Activated T-helper 17 cell treated with anti-CD3 and anti-CD28 coated beads, Interleukin-2, amount 50 U/mL, for 72 hours (primary cell): ENCODE measurements at regions not wholly inside any gene's neighbourhood (a gene's known extent, or its start where the extent isn't known, plus 50 kb on each side); places are given as distances from the start of the nearest gene placed in this dataset.

Experiments used
- ATAC-seq: fragments of 150-1000 bp; cut with Tn5 transposase; replicated peaks from 2 replicates; pipeline ENCODE4 v1.10.0; 2021; ENCODE audit warnings: mild to moderate bottlenecking, moderate library complexity
- H3K27ac Mint-ChIP-seq: one replicate; pipeline ENCODE4 v1.8.0; 2022; ENCODE audit warnings: mixed read lengths
- H3K27me3 Mint-ChIP-seq: one replicate; pipeline ENCODE4 v1.8.0; 2022; ENCODE audit warnings: mixed read lengths
- H3K36me3 Mint-ChIP-seq: one replicate; pipeline ENCODE4 v1.8.0; 2022; ENCODE audit warnings: low read depth, mild to moderate bottlenecking, mixed read lengths
- H3K4me1 Mint-ChIP-seq: one replicate; pipeline ENCODE4 v1.8.0; 2022; ENCODE audit warnings: mixed read lengths
- H3K4me3 Mint-ChIP-seq: one replicate; pipeline ENCODE4 v1.8.0; 2022; ENCODE audit warnings: mild to moderate bottlenecking, mixed read lengths
- H3K9me3 Mint-ChIP-seq: one replicate; pipeline ENCODE4 v1.8.0; 2022; ENCODE audit warnings: mixed read lengths

DNA sequence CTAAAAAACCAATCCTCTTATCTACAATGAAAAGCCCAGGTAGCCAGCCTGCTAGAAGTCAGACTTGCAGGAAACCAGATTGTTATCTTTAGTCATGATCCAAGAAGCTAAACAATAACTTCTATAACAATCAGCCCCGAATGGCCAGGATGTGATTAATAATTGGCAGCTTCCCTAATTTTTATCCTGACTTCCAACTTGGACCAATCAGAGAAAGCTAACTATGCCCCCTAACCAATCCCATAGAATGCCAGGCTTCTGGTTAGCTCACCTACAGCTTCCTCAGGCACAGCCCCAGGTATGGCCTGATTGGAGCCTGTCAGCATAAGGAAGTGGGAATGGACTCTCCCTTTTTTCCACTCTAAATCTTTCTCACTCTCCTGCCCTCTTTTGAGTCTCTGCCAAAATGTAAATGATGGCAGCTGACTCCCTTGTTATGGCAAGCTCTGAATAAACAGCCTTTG lies 394.9 kb downstream of the DLEU7 start:
- H3K4me3 Mint-ChIP-seq = no peak overlapping the region
- no peaks in the 10 kb centered on the region for H3K27me3 Mint-ChIP-seq
- no peak for ATAC-seq
- H3K9me3 Mint-ChIP-seq = no peaks in the 10 kb centered on the region
- no peak overlapping the region for H3K27ac Mint-ChIP-seq
- H3K4me1 Mint-ChIP-seq = no peaks in the 10 kb centered on the region
- H3K36me3 Mint-ChIP-seq = no peaks in the 10 kb centered on the region

DNA sequence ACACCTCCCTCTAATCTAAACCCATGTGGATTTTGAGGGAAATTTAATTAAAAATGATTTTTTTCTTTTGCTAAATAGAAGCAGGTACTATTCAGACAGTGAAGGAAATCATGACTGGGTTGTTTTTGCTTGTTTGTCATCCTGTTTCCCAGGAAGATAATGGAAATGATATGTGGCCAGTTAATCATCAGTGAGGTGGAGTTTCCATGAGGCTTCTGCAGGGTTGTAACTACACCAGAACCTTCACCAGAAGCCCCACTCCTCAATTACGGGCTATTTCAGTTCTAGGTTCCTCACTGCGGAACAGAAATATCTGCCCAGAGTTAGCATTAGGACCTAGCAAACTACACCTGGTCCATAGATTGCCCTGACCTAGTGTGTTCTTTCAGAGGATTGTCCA lies 394.0 kb downstream of the DLEU7 start:
- Mint-ChIP-seq H3K4me1 (no peaks in the 10 kb centered on the region), H3K27me3 (no peaks in the 10 kb centered on the region), H3K27ac (no peak overlapping the region), H3K4me3 (no peak overlapping the region), H3K36me3 (no peaks in the 10 kb centered on the region), H3K9me3 (no peaks in the 10 kb centered on the region)
- ATAC-seq = peak; percentile 53

DNA sequence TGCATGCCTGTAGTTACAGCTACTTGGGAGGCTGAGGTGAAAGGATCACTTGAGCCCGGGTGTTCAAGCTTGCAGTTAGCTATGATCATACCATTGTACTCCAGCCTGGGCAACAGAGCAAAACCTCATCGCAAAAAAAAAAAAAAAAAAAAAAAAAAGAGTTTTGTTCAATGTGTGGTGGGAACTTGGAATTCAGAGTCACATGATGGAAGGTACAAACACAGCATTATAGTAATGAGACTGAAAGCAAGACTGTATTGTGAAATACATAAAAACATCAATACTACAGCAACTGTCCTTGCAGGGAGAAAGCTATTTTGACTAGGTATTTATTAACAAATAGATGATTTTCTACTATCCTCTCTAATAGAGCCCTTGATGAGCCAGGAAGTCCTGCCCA lies 393.2 kb downstream of the DLEU7 start:
- H3K4me1 Mint-ChIP-seq = no peaks in the 10 kb centered on the region
- H3K9me3 Mint-ChIP-seq = no peaks in the 10 kb centered on the region
- H3K27ac Mint-ChIP-seq = no peak overlapping the region
- no peak for ATAC-seq
- H3K27me3 Mint-ChIP-seq = no peaks in the 10 kb centered on the region
- no peak overlapping the region for H3K4me3 Mint-ChIP-seq
- H3K36me3 Mint-ChIP-seq = no peaks in the 10 kb centered on the region

DNA sequence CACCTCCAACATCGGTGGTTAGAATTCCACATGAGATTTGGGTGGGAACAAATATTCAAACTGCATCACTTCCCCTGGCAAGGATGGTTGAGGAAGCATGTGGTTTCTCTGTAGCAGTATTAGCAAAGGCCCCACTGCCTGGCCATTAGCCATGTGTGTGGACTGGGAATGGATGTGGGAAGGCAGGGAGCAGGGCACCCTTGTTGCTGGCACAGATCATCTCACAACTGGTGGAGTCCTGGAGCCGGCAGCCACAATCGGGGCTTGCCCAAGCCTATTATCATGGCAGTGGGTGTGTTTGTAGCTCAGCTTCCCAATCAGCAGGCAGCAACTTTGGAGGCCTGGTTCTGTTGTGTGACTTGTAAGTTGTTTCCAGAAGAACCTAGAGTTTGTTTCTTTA lies 391.9 kb downstream of the DLEU7 start:
- H3K27ac Mint-ChIP-seq = no peak overlapping the region
- H3K9me3 Mint-ChIP-seq = no peaks in the 10 kb centered on the region
- H3K27me3 Mint-ChIP-seq = no peaks in the 10 kb centered on the region
- ATAC-seq = no peak
- H3K4me3 Mint-ChIP-seq = no peak overlapping the region
- no peaks in the 10 kb centered on the region for H3K4me1 Mint-ChIP-seq
- no peaks in the 10 kb centered on the region for H3K36me3 Mint-ChIP-seq

DNA sequence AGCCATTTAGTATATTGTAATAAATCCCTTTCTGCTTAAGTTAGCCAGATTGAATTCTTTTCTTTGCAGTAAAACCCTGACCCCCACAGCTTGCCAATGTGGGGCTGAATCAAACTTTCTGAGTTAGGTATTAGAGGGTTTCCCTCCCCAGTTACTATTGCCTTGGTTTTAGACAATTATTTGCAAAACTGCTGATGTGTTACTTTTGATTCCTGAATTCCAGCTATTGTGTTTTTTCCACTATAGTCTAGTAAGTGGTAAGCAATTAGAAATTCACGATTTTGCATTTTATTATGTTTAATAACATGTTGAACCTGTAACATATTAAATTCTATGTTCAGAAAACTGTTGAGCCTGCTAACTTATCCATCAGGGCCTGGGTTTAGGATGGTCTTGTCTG lies 391.5 kb downstream of the DLEU7 start:
- Mint-ChIP-seq H3K27ac (no peak overlapping the region), H3K4me3 (no peak overlapping the region), H3K9me3 (peaks cover 3% of the 10 kb centered on the region), H3K4me1 (no peaks in the 10 kb centered on the region), H3K27me3 (no peaks in the 10 kb centered on the region), H3K36me3 (no peaks in the 10 kb centered on the region)
- no peak for ATAC-seq

DNA sequence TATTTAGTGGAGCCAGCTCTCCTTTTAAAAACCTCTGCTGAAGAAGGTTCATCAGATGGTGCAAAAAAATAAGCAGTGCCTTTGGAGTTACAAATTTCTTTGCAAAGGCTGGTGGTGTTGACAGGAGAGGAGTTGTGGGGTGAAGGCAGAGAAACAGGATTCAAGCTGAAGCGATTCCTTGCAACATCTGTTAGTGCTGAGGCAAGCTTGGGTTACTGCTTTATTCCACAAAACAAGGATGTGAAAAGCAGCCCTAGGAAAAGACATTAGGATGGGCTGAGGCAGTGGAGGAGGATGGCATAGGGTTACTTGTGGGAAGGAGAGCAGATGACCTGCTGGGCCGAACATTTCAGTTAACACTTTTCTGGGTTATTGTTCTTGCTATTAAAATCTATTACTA lies 390.7 kb downstream of the DLEU7 start:
- Mint-ChIP-seq H3K4me1 (no peaks in the 10 kb centered on the region), H3K36me3 (no peaks in the 10 kb centered on the region), H3K27me3 (no peaks in the 10 kb centered on the region), H3K4me3 (no peak overlapping the region), H3K27ac (no peak overlapping the region), H3K9me3 (peaks cover 4% of the 10 kb centered on the region)
- ATAC-seq = no peak

DNA sequence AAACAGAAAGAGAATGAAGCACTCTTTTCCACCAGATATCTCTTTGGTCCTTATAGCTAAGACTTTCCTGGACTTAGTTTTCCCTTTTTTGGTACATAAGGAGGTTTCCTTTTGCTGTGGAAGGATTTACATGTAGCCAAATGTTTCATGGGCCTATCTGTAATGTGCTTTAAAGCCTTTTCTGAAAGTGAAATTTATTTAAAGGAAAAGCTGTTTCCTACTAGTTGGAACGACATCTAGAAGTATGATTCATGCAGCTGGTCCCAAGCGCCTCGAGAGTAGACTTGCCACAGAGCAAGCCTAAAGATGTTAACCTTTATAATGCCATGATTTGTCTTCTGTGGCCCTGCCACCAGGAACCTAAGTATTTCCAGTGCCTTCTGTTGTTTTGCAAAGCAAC lies 390.3 kb downstream of the DLEU7 start:
- Mint-ChIP-seq H3K27me3 (no peaks in the 10 kb centered on the region), H3K36me3 (no peaks in the 10 kb centered on the region), H3K27ac (no peak overlapping the region), H3K4me1 (no peaks in the 10 kb centered on the region), H3K4me3 (no peak overlapping the region), H3K9me3 (peaks cover 4% of the 10 kb centered on the region)
- no peak for ATAC-seq

DNA sequence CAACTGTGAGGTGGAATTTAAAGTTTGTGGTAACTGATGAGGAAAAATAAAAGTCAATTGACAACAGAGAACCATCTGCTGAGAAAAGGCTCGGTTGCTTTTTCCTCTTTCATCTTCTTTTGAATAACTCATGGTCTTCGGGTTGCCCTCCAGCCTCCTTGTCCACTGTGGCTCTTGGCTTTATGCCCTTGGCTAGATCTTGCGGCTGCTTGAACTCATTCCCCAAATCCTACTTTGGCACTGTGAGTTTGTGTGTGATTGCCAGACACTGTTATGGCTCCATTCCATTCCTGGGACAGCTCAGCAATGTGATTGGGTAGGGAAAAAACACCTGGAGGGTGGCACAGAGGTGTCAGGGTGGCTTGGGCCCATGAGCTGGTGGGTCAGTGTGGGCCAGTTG lies 387.4 kb downstream of the DLEU7 start:
- Mint-ChIP-seq H3K36me3 (no peaks in the 10 kb centered on the region), H3K27me3 (no peaks in the 10 kb centered on the region)

DNA sequence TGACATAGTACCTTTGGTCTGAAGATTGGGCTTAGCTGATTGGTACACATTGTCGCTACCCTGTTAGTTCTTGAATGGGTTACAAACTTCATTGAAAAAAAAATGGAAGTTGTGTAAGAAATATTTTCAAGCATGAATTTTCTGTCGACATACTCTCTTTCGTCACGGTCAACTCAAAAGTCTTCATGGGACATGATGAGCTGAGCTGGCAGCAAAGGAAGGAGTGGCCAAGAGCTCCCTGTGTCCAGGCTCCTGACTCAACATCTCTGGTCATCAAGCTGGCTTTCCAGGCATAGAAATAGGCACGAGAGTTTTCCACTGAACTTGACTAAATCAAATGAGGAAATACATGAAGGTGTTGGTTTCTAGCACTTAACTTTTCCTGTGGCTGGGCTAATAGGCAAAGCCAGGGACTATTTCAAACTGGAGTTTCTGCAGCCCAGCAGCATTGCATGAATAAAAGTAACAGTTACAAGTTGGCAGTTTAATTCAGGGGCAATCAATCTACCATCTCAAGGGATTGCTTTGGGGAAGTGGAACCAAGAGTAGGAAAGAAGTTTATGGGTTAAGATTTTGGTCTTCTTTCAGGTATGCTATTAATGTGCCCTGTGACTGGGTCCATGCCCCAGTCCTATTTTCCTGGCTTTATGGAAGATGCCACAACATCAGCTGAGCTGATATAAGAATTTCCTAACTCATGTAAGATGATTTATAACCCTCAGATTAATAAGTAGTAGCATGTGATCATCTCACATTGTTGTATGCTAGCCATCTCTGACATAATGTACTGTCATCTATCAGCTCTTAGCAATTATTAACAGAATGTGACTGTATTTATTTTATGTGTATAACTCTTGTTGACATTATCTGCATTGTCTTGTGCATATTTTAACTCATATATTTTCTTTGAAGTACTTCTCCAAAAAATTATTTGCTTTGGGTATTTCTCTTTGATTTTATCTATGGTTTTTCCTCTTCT lies 385.8 kb downstream of the DLEU7 start:
- Mint-ChIP-seq H3K4me1 (no peaks in the 10 kb centered on the region), H3K9me3 (peaks cover 4% of the 10 kb centered on the region), H3K4me3 (no peak overlapping the region), H3K27me3 (no peaks in the 10 kb centered on the region), H3K27ac (no peak overlapping the region), H3K36me3 (no peaks in the 10 kb centered on the region)
- ATAC-seq = no peak

More for the DNA sequence above, 387.4 kb downstream of the DLEU7 start:
- no peaks in the 10 kb centered on the region for H3K4me1 Mint-ChIP-seq
- no peak overlapping the region for H3K4me3 Mint-ChIP-seq
- H3K27ac Mint-ChIP-seq = no peak overlapping the region
- peaks cover 4% of the 10 kb centered on the region for H3K9me3 Mint-ChIP-seq
- no peak for ATAC-seq

DNA sequence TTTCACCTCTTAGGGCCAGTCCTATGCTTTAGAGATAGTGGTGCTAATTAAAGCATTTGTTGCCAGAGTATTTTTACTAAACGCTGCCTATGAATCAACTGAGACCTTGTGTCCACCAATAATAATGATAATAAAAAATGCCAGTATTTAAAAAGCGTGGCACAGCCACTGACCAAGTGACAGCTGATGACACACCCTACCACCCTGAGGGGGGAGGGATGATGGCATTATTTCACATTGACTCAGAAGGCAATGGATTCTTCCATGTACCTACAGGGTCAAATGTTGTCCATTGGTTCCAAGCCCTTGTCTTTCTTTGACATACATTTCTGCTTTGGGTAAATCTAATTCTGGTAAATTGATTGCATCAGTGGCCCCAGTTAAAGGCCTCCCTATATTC lies 384.4 kb downstream of the DLEU7 start:
- no peaks in the 10 kb centered on the region for H3K27me3 Mint-ChIP-seq
- peaks cover 4% of the 10 kb centered on the region for H3K9me3 Mint-ChIP-seq
- H3K4me1 Mint-ChIP-seq = no peaks in the 10 kb centered on the region
- no peak overlapping the region for H3K4me3 Mint-ChIP-seq
- H3K36me3 Mint-ChIP-seq = no peaks in the 10 kb centered on the region
- no peak for ATAC-seq
- H3K27ac Mint-ChIP-seq = no peak overlapping the region

DNA sequence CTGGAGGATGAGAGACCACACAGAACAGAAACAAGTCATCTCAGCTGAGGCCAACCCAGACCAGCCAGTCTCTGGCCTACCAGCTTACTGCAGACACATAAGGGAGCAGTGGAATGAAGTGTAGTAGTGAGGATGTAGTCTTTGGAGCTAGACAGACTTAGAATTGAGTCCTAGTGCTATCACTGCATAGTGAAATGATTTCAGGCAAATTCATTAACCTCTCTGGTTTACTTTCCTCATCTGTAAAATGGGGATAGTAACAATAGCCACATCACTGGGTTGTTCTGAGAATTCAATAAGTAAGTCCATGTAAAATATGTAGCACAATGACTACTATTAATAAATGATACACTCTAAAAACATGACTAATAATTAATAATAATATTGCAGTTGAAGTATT lies 383.8 kb downstream of the DLEU7 start:
- ATAC-seq = no peak

DNA sequence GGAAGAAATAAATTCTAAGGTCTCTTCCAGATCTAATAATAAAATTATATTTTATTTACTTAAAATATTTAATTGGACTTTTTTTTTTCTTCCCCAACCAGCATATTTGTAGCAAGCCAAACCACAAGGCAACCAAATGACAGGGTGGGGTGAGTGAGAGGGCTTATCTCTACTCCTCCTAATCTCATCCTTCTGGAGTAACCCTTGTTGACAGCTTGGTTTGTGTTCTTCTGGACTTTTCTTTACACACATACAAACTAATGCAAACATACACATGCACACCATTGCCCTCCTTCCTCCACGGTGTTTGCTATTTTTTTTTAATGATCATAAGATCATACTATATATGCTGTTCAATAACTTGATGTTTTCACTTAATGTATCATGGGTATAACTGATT lies 383.1 kb downstream of the DLEU7 start:
- no peaks in the 10 kb centered on the region for H3K4me1 Mint-ChIP-seq
- H3K36me3 Mint-ChIP-seq = no peaks in the 10 kb centered on the region
- H3K4me3 Mint-ChIP-seq = no peak overlapping the region
- no peak for ATAC-seq
- H3K27ac Mint-ChIP-seq = no peak overlapping the region
- H3K9me3 Mint-ChIP-seq = peaks cover 4% of the 10 kb centered on the region
- H3K27me3 Mint-ChIP-seq = no peaks in the 10 kb centered on the region

More for the DNA sequence above, 383.8 kb downstream of the DLEU7 start:
- Mint-ChIP-seq H3K4me1 (no peaks in the 10 kb centered on the region), H3K27me3 (no peaks in the 10 kb centered on the region), H3K36me3 (no peaks in the 10 kb centered on the region), H3K27ac (no peak overlapping the region), H3K4me3 (no peak overlapping the region), H3K9me3 (peaks cover 4% of the 10 kb centered on the region)

DNA sequence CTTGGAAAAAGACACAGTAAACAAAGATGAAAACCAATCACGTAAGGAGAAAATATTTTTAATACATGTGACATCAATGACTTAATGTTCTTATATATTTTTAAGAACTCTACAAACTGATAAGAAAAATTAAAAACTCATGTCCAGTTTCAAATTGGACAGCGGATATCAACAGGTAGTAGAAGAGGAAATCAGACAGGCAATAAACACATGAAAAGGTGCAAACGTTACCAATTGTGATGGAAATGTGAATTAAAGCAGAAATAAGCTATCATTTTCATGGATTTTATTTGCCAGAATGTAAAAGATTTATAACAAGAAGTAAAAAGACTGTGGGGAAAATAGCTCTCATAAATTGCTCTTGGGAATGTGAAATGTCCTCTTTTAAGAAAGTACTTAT lies 382.3 kb downstream of the DLEU7 start:
- H3K4me3 Mint-ChIP-seq = no peak overlapping the region
- H3K27me3 Mint-ChIP-seq = no peaks in the 10 kb centered on the region
- H3K27ac Mint-ChIP-seq = no peak overlapping the region
- no peaks in the 10 kb centered on the region for H3K4me1 Mint-ChIP-seq
- ATAC-seq = no peak
- peaks cover 4% of the 10 kb centered on the region for H3K9me3 Mint-ChIP-seq
- H3K36me3 Mint-ChIP-seq = no peaks in the 10 kb centered on the region

DNA sequence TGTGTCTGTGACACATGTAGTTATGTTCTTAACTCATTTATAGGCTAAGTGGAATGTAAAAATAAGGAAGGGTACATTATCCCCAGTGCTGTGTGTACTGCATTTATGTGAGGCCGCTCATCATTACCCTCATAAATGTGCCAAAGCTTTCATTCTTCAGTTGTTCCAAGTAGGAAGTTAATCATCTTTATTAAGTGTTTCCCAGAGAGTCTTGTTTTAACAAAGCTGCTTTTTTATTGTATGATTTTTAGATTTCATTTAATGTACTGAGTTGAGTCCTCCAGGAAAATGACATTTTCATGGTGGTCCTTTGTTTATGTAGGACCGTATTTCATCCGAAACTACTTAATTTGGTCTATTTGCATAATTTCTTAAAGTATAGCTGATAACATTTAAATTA lies 379.8 kb downstream of the DLEU7 start:
- H3K27ac Mint-ChIP-seq = no peak overlapping the region
- no peaks in the 10 kb centered on the region for H3K9me3 Mint-ChIP-seq
- H3K27me3 Mint-ChIP-seq = no peaks in the 10 kb centered on the region

DNA sequence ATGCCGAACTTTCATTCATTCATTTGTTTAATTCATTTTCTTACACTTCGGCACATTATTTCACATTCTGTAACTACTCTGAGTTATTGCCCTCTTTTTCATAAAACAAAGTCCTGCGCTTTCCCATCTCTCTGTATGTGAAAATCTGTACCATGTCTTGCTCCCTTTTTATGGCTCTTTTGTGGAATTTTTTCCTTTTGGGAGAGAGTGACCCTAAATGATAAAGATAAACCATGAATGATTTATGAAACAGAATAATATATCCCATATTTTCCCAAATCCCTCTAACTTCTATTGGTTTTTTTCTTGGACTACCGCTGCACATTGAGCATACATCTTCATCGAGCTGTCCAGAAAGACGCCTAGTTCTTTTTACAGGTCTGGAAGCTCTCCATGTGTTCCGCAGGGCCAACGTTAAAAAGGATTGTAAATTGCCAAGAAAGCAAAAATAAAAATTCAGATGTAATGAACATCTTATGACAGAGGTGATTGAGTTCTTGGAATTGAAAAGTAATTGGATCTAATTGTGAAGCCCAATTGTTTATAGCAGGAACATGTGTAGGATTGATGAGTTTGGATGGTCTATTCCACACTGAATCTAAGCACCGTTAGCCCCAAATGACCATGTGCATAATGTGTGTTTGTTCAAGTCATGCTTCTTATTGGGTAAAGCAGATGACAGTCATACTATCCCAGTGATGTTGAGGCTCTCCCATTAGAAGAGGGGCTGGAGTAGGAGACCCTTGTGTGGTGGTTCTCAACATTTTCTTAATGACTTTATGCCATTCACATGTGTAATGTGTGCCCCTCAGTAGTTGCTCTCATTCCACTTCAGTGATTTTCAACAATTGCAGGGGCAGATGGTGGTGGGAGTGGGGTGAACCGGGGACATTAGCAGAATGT lies 378.9 kb downstream of the DLEU7 start:
- no peak for ATAC-seq
- H3K4me3 Mint-ChIP-seq = no peak overlapping the region
- no peaks in the 10 kb centered on the region for H3K27me3 Mint-ChIP-seq
- no peaks in the 10 kb centered on the region for H3K9me3 Mint-ChIP-seq
- H3K36me3 Mint-ChIP-seq = no peaks in the 10 kb centered on the region
- H3K4me1 Mint-ChIP-seq = no peaks in the 10 kb centered on the region
- H3K27ac Mint-ChIP-seq = no peak overlapping the region

More for the DNA sequence above, 379.8 kb downstream of the DLEU7 start:
- H3K36me3 Mint-ChIP-seq = no peaks in the 10 kb centered on the region
- ATAC-seq = no peak
- H3K4me1 Mint-ChIP-seq = no peaks in the 10 kb centered on the region
- H3K4me3 Mint-ChIP-seq = no peak overlapping the region
